IMR-90 (cell line): ENCODE measurements at regions not wholly inside any gene's neighbourhood (a gene's known extent, or its start where the extent isn't known, plus 50 kb on each side); places are given as distances from the start of the nearest gene placed in this dataset.
A peak's percentile ranks its signal among the peaks of the same experiment; 100 is the strongest.

Experiments
- ATAC-seq: fragments of 200-7000 bp; cut with Tn5 transposase; 2 replicates; pipeline ENCODE4 v1.9.1; 2020; ENCODE audit warnings: low read depth, mild to moderate bottlenecking, moderate library complexity
- BruUV-seq: library from RNA; stranded (reverse); fragments of 400-500 nt; replicated peaks from 2 replicates; lab custom pipeline; 2021; lab: Mats Ljungman, UMichigan
- CTCF ChIA-PET: fragments of 300-600 bp; formaldehyde crosslinking; extraction: SDS; loops from one replicate; lab custom pipeline; 2021; ENCODE audit warnings: antibody characterized with exemption; lab: Yijun Ruan, JAX
- POLR2A ChIA-PET: fragments of 300-600 bp; sonication (Branson Sonifier 250); formaldehyde crosslinking; loops from one replicate; lab custom pipeline; 2022; ENCODE audit warnings: antibody characterized with exemption; ENCODE audit not compliant: unreplicated experiment; lab: Charles Lee
- DNase-seq: peaks from one replicate; pipeline ENCODE4 v3.0.0; 2013
- H2AFZ ChIP-seq: replicated peaks from 2 replicates; pipeline ENCODE3; 2013; ENCODE audit warnings: low read length, mild to moderate bottlenecking; ENCODE audit not compliant: poor library complexity
- H2AK5ac ChIP-seq: 2 replicates; pipeline ENCODE4 v1.6.1; 2013; ENCODE audit warnings: low read depth, low read length, inconsistent platforms
- H2AK9ac ChIP-seq: replicated peaks from 2 replicates; pipeline ENCODE3; 2013; ENCODE audit warnings: mild to moderate bottlenecking, low read depth, low read length, moderate library complexity; ENCODE audit not compliant: poor library complexity
- H2BK120ac ChIP-seq: 2 replicates; pipeline ENCODE4 v1.6.1; 2013; ENCODE audit warnings: low read depth, low read length, inconsistent platforms
- H2BK15ac ChIP-seq: 3 replicates; pipeline ENCODE4 v1.6.1; 2013; ENCODE audit warnings: low read depth, low read length, inconsistent platforms
- H2BK20ac ChIP-seq: 2 replicates; pipeline ENCODE4 v1.6.1; 2013; ENCODE audit warnings: low read depth, mild to moderate bottlenecking, inconsistent platforms, low read length, moderate library complexity
- H2BK5ac ChIP-seq: 2 replicates; pipeline ENCODE4 v1.6.1; 2013; ENCODE audit warnings: mild to moderate bottlenecking, low read depth, low read length, inconsistent platforms; ENCODE audit not compliant: poor library complexity, severe bottlenecking
- H3K14ac ChIP-seq: replicated peaks from 2 replicates; pipeline ENCODE4 v1.6.1; 2013; ENCODE audit warnings: low read depth, low read length, inconsistent platforms
- H3K18ac ChIP-seq: 2 replicates; pipeline ENCODE4 v1.6.1; 2013; ENCODE audit warnings: low read depth, low read length, control low read depth
- H3K23ac ChIP-seq: 2 replicates; pipeline ENCODE4 v1.6.1; 2013; ENCODE audit warnings: low read depth, low read length, inconsistent platforms
- H3K27ac ChIP-seq: 2 replicates; pipeline ENCODE4 v1.5.1; 2013; ENCODE audit warnings: mild to moderate bottlenecking, control low read depth, low read length; ENCODE audit not compliant: insufficient read depth
- H3K27me3 ChIP-seq: 2 replicates; pipeline ENCODE4 v1.6.1; 2013; ENCODE audit warnings: low read length; ENCODE audit not compliant: control insufficient read depth, insufficient read depth
- H3K36me3 ChIP-seq: 2 replicates; pipeline ENCODE4 v1.6.1; 2013; ENCODE audit warnings: low read length, mixed read lengths; ENCODE audit not compliant: control insufficient read depth, insufficient read depth
- H3K4ac ChIP-seq: 2 replicates; pipeline ENCODE4 v1.6.1; 2013; ENCODE audit warnings: low read depth, low read length, inconsistent platforms
- H3K4me1 ChIP-seq: 2 replicates; pipeline ENCODE4 v1.6.1; 2013; ENCODE audit warnings: low read length, mixed read lengths; ENCODE audit not compliant: control insufficient read depth, insufficient read depth
- H3K4me2 ChIP-seq: 2 replicates; pipeline ENCODE4 v1.6.1; 2013; ENCODE audit warnings: low read depth, mild to moderate bottlenecking, control low read depth, low read length, moderate library complexity
- H3K4me3 ChIP-seq: 2 replicates; pipeline ENCODE4 v1.5.1; 2013; ENCODE audit warnings: low read depth, mild to moderate bottlenecking, control low read depth, low read length, moderate library complexity; ENCODE audit not compliant: insufficient read depth
- H3K56ac ChIP-seq: 2 replicates; pipeline ENCODE4 v1.6.1; 2013; ENCODE audit warnings: low read length, inconsistent platforms; ENCODE audit not compliant: insufficient read depth; ENCODE audit errors: extremely low read depth
- H3K79me1 ChIP-seq, 2 experiments: 2 replicates each; pipeline ENCODE4 v1.6.1; 2013; ENCODE audit warnings: low read length in 2 of 2, inconsistent platforms in 1 of 2, low read depth in 1 of 2
- H3K9ac ChIP-seq: 2 replicates; pipeline ENCODE4 v1.6.1; 2013; ENCODE audit warnings: low read depth, low read length, control low read depth
- H3K9me1 ChIP-seq: 2 replicates; pipeline ENCODE4 v1.6.1; 2013; ENCODE audit warnings: low read length, inconsistent platforms; ENCODE audit not compliant: insufficient read depth
- H3K9me3 ChIP-seq: 2 replicates; pipeline ENCODE4 v1.6.1; 2013; ENCODE audit warnings: low read length; ENCODE audit not compliant: control insufficient read depth, insufficient read depth
- H4K20me1 ChIP-seq: 2 replicates; pipeline ENCODE4 v1.6.1; 2013; ENCODE audit warnings: low read length, inconsistent platforms; ENCODE audit not compliant: insufficient read depth
- H4K5ac ChIP-seq: 2 replicates; pipeline ENCODE4 v1.6.1; 2013; ENCODE audit warnings: mild to moderate bottlenecking, low read depth, low read length, control low read depth
- H4K8ac ChIP-seq, 2 experiments: 2 replicates each; pipeline ENCODE4 v1.6.1; 2013; ENCODE audit warnings: low read depth in 2 of 2, low read length in 2 of 2, control low read depth in 1 of 2, inconsistent platforms in 1 of 2
- H4K91ac ChIP-seq: 2 replicates; pipeline ENCODE4 v1.6.1; 2013; ENCODE audit warnings: low read depth, low read length, inconsistent platforms; ENCODE audit not compliant: insufficient read depth
- BHLHE40 ChIP-seq: fragments of 150-350 bp; IDR thresholded peaks from 2 replicates; pipeline ENCODE4 v1.6.1; 2016; ENCODE audit warnings: mild to moderate bottlenecking, low read depth, low read length
- CEBPB ChIP-seq: IDR thresholded peaks from 2 replicates; pipeline ENCODE4 v1.6.1; 2012; ENCODE audit warnings: low read depth, low read length, improper control_type of control experiment
- CHD1 ChIP-seq: IDR thresholded peaks from 2 replicates; pipeline ENCODE4 v1.6.1; 2012; ENCODE audit warnings: low read depth, low read length, improper control_type of control experiment
- ELK1 ChIP-seq: fragments of 150-350 bp; IDR thresholded peaks from 2 replicates; pipeline ENCODE4 v1.6.1; 2016; ENCODE audit warnings: low read depth, mild to moderate bottlenecking, low read length, moderate library complexity, borderline replicate concordance
- FOS ChIP-seq: fragments of 150-350 bp; IDR thresholded peaks from 2 replicates; pipeline ENCODE4 v1.6.1; 2016; ENCODE audit warnings: low read depth, low read length
- MAFK ChIP-seq: IDR thresholded peaks from 2 replicates; pipeline ENCODE4 v1.6.1; 2012; ENCODE audit warnings: low read depth, low read length, improper control_type of control experiment
- MAZ ChIP-seq: IDR thresholded peaks from 2 replicates; pipeline ENCODE4 v1.6.1; 2012; ENCODE audit warnings: low read depth, mild to moderate bottlenecking, low read length, improper control_type of control experiment, moderate library complexity, borderline replicate concordance
- MXI1 ChIP-seq: IDR thresholded peaks from 2 replicates; pipeline ENCODE4 v1.6.1; 2012; ENCODE audit warnings: low read depth, mild to moderate bottlenecking, low read length, moderate library complexity, borderline replicate concordance
- NFE2L2 ChIP-seq: fragments of 150-350 bp; IDR thresholded peaks from 2 replicates; pipeline ENCODE4 v1.6.1; 2016; ENCODE audit warnings: low read depth, mild to moderate bottlenecking, low read length
- POLR2A ChIP-seq: IDR thresholded peaks from 2 replicates; pipeline ENCODE4 v1.6.1; 2012; ENCODE audit warnings: mild to moderate bottlenecking, low read depth, low read length
- RAD21 ChIP-seq: IDR thresholded peaks from 2 replicates; pipeline ENCODE4 v1.6.1; 2012; ENCODE audit warnings: low read length, improper control_type of control experiment
- RCOR1 ChIP-seq: IDR thresholded peaks from 2 replicates; pipeline ENCODE4 v1.6.1; 2012; ENCODE audit warnings: mild to moderate bottlenecking, low read length, improper control_type of control experiment; ENCODE audit not compliant: insufficient replicate concordance
- RFX5 ChIP-seq: IDR thresholded peaks from 2 replicates; pipeline ENCODE4 v1.8.0; 2012; ENCODE audit warnings: low read depth, mild to moderate bottlenecking, low read length, moderate library complexity
- SMC3 ChIP-seq: fragments of 150-350 bp; IDR thresholded peaks from 2 replicates; pipeline ENCODE4 v1.6.1; 2016; ENCODE audit warnings: low read depth, mild to moderate bottlenecking, antibody characterized with exemption, low read length, moderate library complexity
- USF2 ChIP-seq: fragments of 150-350 bp; IDR thresholded peaks from 2 replicates; pipeline ENCODE4 v1.6.1; 2017; ENCODE audit warnings: mild to moderate bottlenecking, antibody characterized with exemption, low read length, low read depth
- WGBS, 2 experiments: methylation state at CpG; one replicate each; pipeline versions ENCODE4 v1.1.5 to v1.1.7; 2013; ENCODE audit warnings: missing lambda C conversion rate in 2 of 2; ENCODE audit not compliant: insufficient read length in 1 of 2; ENCODE audit errors: extremely low coverage in 2 of 2; 5-methylcytosine and 5-hydroxymethylcytosine counted together
- dilution Hi-C: fragments of 300-500 bp; cut with HindIII; formaldehyde crosslinking; loops from one replicate; pipeline ENCODE4 v1.14.3; 2018; ENCODE audit warnings: low sequenced_read_pairs; ENCODE audit not compliant: unreplicated experiment
- in situ Hi-C: fragments of 300-500 bp; cut with MboI; formaldehyde crosslinking; loops from 3 replicates; pipeline ENCODE4 v1.14.3; 2019; ENCODE audit warnings: low sequenced_read_pairs, inconsistent platforms, mixed read lengths
- intact Hi-C: fragments of 100-400 bp; cut with micrococcal nuclease; formaldehyde crosslinking; loops from 2 replicates; pipeline ENCODE4 v1.10.0; 2022
- TF ChIP-seq, protein P1 (sequence below): conservative IDR thresholded peaks from 2 replicates; pipeline ENCODE4 v1.5.1; 2012; ENCODE audit warnings: mild to moderate bottlenecking, low read depth, low read length, improper control_type of control experiment

DNA sequence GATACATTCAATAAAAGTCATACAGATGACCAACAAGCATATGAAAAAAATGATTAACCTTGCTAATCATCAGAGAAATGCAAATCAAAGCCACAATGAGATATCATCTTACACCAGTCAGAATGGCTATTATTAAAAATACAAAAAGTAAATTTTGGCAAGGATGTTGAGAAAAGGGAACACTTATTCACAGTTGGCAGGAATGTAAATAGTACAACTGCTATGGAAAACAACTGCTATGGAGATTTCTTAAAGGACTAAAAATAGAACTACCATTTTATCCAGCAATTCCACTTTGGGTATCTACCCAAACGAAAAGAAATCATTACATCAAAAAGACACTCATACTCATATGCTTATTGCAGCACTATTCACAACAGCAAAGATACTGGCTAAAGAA lies 1121.8 kb downstream of the TBL1XR1 start:
- intact Hi-C loops (no loop called here), dilution Hi-C loops (no loop called here), in situ Hi-C loops (no loop called here)
- H3K4me1 ChIP-seq = peaks cover 4% of the 10 kb centered on the region; the same call in 1 of the 2 replicates
- H3K23ac ChIP-seq = no peak overlapping the region
- no peak overlapping the region for H3K18ac ChIP-seq
- H3K79me1 ChIP-seq = no peaks in the 10 kb centered on the region
- POLR2A ChIA-PET = no interaction called here
- DNase-seq = no peak
- H2AK5ac ChIP-seq = no peak overlapping the region
- H2AK9ac ChIP-seq = no peak overlapping the region
- no peak overlapping the region for H4K91ac ChIP-seq
- no TSS peak for BruUV-seq
- H3K9me1 ChIP-seq = no peaks in the 10 kb centered on the region
- no peak overlapping the region for H2BK20ac ChIP-seq
- H3K14ac ChIP-seq = no peak overlapping the region
- CTCF ChIA-PET = no interaction called here
- no peak overlapping the region for H4K5ac ChIP-seq
- no peak overlapping the region for H3K4me3 ChIP-seq
- no peak overlapping the region for H2BK5ac ChIP-seq
- no peak overlapping the region for H3K9ac ChIP-seq
- ATAC-seq = peak; percentile 14; the same call in 1 of the 2 replicates
- no CpG with 5 or more reads among the region's 1 CpG for WGBS, 2 experiments
- no peak overlapping the region for H2BK120ac ChIP-seq
- H3K4me2 ChIP-seq = no peak overlapping the region
- H2BK15ac ChIP-seq = no peak overlapping the region
- H3K9me3 ChIP-seq = no peaks in the 10 kb centered on the region
- no peak overlapping the region for H3K56ac ChIP-seq
- TF ChIP-seq FOS (no peak), RCOR1 (no peak), BHLHE40 (no peak), NFE2L2 (no peak), CEBPB (no peak), ELK1 (no peak), SMC3 (no peak), RFX5 (no peak), USF2 (no peak), MAFK (no peak), MAZ (no peak), RAD21 (no peak), POLR2A (no peak), MXI1 (no peak), CHD1 (no peak)
- TF ChIP-seq, protein P1, sequence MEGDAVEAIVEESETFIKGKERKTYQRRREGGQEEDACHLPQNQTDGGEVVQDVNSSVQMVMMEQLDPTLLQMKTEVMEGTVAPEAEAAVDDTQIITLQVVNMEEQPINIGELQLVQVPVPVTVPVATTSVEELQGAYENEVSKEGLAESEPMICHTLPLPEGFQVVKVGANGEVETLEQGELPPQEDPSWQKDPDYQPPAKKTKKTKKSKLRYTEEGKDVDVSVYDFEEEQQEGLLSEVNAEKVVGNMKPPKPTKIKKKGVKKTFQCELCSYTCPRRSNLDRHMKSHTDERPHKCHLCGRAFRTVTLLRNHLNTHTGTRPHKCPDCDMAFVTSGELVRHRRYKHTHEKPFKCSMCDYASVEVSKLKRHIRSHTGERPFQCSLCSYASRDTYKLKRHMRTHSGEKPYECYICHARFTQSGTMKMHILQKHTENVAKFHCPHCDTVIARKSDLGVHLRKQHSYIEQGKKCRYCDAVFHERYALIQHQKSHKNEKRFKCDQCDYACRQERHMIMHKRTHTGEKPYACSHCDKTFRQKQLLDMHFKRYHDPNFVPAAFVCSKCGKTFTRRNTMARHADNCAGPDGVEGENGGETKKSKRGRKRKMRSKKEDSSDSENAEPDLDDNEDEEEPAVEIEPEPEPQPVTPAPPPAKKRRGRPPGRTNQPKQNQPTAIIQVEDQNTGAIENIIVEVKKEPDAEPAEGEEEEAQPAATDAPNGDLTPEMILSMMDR = no peak
- no peaks in the 10 kb centered on the region for H3K36me3 ChIP-seq
- no peak overlapping the region for H2AFZ ChIP-seq
- no peak overlapping the region for H4K8ac ChIP-seq
- H4K20me1 ChIP-seq = no peaks in the 10 kb centered on the region
- no peak overlapping the region for H3K4ac ChIP-seq
- no peak overlapping the region for H3K27ac ChIP-seq
- no peaks in the 10 kb centered on the region for H3K27me3 ChIP-seq
